ENCODE measurements at regions not wholly inside any gene's neighbourhood (a gene's known extent, or its start where the extent isn't known, plus 50 kb on each side); places are given as distances from the start of the nearest gene placed in this dataset.

GRCh38 chr5:118700510-118700909 lies 287.8 kb downstream of the DTWD2 start (continued):
- TF ChIP-seq ZNF462 (CRISPR knock-in tag; IDR thresholded peaks at IDR 0.05), result no peak
- TF ChIP-seq ZNF114 (CRISPR knock-in tag; IDR thresholded peaks at IDR 0.05), result no peak
- no peak for TF ChIP-seq EZH2phosphoT487 (IDR thresholded peaks at IDR 0.05; ENCODE audit: unreplicated experiment)
- TF ChIP-seq REST (IDR thresholded peaks at IDR 0.05; ENCODE audit: unreplicated experiment), result no peak
- no peak for TF ChIP-seq ETS1 (IDR thresholded peaks at IDR 0.05)
- no peak for TF ChIP-seq ZNF331 (CRISPR knock-in tag; IDR thresholded peaks at IDR 0.05; ENCODE audit: low read depth)

All from GM23338 (cell line).